GM19043 (cell line): ENCODE measurements at regions not wholly inside any gene's neighbourhood (a gene's known extent, or its start where the extent isn't known, plus 50 kb on each side); places are given as distances from the start of the nearest gene placed in this dataset.

Experiments used
- ATAC-seq: cut with Tn5 transposase; IDR thresholded peaks from one replicate; pipeline ENCODE4 v1.9.1; 2021; ENCODE audit warnings: low read depth; ENCODE audit not compliant: unreplicated experiment

- no peak for ATAC-seq
Measured at GRCh38 chr11:8820401-8820800, 90.6 kb upstream of the AKIP1 start.

GRCh38 chr11:8822469-8822868 lies 88.5 kb upstream of the AKIP1 start:
- no peak for ATAC-seq

GRCh38 chr11:8823174-8823742 lies 87.7 kb upstream of the AKIP1 start:
- no peak for ATAC-seq

GRCh38 chr11:8826139-8826786 lies 84.7 kb upstream of the AKIP1 start:
- ATAC-seq: no peak

- ATAC-seq: no peak
Measured at GRCh38 chr11:8826901-8827560, 84.0 kb upstream of the AKIP1 start.

- ATAC-seq: no peak
Measured at GRCh38 chr11:8828046-8828445, 82.9 kb upstream of the AKIP1 start.

GRCh38 chr11:8828580-8829361 lies 82.2 kb upstream of the AKIP1 start:
- no peak for ATAC-seq

DNA sequence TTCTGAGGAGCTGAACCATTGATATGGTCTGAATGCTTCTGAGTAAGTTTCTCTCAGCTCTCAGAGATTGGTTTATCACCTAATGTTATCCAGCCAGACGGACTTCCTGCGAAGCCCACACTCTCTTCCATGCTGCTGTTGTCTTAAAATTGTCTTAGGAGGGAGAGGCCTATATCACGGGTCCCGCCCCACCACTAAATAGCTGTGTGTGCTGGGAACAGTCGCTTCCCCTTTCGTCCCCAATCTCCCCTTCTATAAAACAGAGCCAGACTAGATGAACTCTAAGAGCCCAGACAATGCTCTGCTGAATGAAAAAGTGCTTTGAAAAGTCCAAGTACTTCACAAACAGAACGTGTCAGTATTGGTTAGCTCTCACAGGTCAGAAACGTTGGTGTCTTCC lies 81.4 kb upstream of the AKIP1 start:
- no peak for ATAC-seq

DNA sequence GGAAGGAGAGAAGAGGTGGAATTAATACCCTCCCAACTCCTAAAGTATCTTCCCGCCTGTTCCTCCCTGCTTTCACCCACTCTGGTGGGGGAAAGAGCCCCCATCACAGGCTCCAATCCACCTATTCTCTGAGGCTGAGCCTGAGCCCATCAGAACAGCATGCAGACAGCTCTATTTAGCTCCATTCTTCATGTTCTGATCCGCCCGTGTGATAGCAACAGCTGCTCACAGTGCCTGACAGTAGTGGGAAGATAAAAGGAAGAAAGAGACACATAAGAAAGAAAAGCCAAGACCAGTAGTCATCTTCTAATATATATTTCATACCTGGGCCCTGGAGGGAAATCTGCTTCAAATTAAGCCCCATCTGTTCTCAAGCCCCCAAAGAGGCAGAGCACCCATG lies 80.3 kb upstream of the AKIP1 start:
- no peak for ATAC-seq

DNA sequence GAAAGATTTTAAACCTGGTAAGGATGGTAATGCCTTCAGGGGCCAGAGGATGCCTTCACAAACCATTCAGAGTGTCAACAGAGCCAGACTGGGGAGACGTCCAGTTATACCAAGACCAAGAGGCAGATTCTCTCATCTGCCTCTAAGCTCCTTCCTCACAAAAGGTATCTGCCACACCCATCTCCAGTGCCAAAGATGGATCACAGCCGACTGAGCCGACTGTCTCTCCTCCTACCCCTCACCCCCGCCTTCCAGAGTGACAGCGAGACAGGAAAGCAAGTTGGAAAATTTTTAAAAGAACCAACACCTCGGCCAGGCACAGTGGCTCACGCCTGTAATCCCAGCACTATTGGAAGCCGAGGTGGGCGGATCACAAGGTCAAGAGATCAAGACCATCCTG lies 79.1 kb upstream of the AKIP1 start:
- no peak for ATAC-seq

- peak; percentile 94 for ATAC-seq
Measured at GRCh38 chr11:8832571-8833260, 78.3 kb upstream of the AKIP1 start.

DNA sequence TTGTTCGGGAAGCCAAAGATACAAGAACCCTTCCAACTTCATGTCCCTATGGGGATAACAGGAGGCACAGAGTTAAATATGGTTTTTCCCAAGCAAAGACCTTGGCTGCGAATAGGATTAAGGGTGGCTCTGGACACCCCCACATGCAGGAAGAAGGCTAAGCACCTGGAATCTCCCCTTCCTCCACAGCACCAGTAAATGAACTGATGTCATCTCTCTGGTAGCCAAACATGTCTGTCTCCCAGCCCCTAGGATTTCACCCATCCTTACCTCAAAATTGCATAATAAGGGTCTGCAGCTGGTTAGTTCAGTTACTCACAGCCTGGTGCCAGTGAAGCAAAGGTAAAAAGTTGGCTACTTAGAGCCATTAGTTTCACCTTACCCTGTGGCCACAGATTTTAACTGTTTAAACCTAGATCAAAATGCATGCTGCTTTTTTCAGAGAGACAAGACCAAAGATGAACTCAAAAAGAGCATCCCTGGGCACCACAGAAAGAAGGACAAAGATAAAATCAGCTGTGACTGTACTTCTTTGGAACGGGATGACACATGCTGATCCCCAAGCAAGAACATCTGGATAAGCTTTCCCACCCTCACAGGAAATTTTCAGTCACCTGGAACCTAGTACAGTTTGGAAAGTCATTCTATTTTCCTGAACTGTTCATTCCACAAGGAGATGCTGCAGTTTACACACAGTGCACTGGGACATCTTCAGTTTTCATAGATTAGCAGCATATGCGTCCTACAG lies 77.2 kb upstream of the AKIP1 start:
- no peak for ATAC-seq

- ATAC-seq: no peak
Measured at GRCh38 chr11:8834379-8834778, 76.6 kb upstream of the AKIP1 start.

DNA sequence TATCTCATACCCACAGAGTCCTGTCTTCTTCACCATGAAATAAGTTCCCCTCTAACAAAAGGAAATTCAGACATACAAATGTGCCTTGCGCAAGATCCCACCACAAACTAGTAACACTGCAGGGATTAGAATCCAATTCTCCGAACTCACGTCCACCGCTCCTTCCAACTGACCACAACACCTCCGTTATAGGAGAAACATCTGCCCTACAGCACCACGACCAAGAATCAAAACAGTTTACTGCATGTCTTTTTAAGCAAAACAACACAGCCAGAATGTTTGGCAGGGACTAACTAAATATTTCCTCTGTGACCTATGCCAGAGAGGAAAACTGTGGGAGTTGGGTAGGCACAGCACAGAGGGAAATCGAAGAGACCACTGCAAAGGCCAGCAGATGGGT lies 72.7 kb upstream of the AKIP1 start:
- no peak for ATAC-seq

- ATAC-seq: no peak
Measured at GRCh38 chr11:8839306-8839956, 71.6 kb upstream of the AKIP1 start.

DNA sequence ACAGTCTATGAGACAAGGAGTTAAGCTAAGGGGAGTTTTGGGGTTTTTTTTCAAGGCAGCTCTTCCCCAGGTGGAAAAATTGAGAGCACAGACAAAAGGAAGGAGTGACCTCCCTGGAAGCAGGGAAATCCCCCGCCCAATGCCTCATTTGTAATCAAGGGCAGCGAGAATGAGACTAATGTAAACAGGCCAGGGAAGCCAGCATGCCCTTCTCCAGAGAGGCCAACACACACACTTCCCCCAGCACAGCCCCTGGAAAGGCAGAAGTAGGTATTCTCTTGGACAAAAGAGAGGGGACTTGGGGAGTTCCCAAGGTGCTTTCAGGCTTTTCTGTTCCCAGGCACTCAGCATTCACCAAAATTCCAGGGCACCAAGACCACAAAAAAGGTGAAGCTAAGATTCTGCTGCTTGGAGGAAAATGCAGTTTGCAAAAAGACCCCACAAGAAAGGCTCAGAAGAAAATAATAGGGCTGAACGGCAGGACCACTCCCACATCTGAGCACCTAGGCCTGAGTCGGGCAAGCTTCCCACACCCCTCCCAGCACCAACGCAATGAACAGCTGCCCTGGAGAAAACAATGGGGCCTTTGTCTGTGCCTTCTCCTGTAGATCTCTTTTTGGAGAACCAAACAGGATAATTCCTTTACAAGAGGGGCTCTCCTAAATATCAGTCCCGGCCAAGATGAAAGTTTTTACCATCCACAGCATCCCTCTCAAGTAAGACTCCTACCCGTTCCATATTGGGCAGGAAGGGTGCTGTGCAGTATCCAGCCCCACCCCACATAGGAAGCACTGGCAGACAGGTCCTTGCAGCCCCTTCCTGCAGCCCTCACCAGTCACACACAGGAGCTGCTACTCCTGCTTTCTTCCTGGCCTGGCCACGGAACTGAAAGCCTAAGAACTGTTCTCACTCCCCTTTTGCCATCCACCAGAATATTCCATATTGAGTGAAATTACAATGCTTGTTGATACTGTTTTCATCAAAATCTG lies 70.7 kb upstream of the AKIP1 start:
- no peak for ATAC-seq

DNA sequence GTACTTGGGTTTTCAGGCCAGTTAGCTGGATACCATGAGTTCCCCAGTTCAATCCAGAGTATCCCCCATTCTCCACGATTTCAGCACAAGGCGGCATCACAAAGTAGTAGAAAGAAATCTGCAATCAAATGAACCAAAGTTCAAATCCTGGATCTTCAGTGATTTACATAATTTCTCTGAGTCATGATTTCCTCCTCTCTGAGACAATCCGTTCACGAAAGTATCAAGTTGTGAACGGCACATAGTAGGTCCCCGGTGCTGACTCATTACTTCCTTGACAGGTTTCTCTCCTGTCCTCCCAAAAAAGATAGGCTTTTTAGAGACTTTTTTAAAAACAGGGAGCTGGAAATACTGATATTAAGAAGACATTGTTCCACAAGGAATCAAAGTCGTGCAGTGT lies 69.1 kb upstream of the AKIP1 start:
- ATAC-seq: no peak

DNA sequence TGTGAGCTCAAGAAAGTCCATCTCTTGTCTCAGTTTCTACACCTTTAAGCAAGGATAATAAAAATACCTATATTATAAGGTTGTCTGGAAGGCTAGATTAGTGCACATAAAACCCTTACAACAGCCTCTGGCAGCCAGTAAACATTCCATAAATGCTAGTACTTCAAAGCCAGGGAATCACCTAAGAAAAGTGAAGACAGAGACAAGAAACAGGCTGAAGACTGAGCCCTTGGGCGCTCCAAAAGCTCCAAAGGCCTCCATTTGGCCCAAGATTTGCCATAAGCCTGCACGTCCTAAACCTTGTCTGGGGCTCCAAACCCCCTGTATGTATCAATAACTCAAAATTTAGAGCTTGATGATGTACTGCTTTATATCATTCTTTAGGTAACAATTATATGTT lies 52.2 kb upstream of the AKIP1 start:
- no peak for ATAC-seq
